ENCODE measurements at regions not wholly inside any gene's neighbourhood (a gene's known extent, or its start where the extent isn't known, plus 50 kb on each side); places are given as distances from the start of the nearest gene placed in this dataset.

GRCh38 chr5:173435447-173435846, 107.2 kb upstream of the STC2 start:
- TF ChIP-seq, protein P1, sequence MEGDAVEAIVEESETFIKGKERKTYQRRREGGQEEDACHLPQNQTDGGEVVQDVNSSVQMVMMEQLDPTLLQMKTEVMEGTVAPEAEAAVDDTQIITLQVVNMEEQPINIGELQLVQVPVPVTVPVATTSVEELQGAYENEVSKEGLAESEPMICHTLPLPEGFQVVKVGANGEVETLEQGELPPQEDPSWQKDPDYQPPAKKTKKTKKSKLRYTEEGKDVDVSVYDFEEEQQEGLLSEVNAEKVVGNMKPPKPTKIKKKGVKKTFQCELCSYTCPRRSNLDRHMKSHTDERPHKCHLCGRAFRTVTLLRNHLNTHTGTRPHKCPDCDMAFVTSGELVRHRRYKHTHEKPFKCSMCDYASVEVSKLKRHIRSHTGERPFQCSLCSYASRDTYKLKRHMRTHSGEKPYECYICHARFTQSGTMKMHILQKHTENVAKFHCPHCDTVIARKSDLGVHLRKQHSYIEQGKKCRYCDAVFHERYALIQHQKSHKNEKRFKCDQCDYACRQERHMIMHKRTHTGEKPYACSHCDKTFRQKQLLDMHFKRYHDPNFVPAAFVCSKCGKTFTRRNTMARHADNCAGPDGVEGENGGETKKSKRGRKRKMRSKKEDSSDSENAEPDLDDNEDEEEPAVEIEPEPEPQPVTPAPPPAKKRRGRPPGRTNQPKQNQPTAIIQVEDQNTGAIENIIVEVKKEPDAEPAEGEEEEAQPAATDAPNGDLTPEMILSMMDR (conservative IDR thresholded peaks at IDR 0.05; ENCODE audit: low read depth, low read length) = no peak
- TF ChIP-seq EZH2 (IDR thresholded peaks at IDR 0.05; ENCODE audit: borderline replicate concordance, low read depth, low read length, poor library complexity, severe bottlenecking) = no peak
